HG02840 (cell line): ENCODE measurements at regions not wholly inside any gene's neighbourhood (a gene's known extent, or its start where the extent isn't known, plus 50 kb on each side); places are given as distances from the start of the nearest gene placed in this dataset.

ENCODE experiments used
- ATAC-seq: cut with Tn5 transposase; IDR thresholded peaks from one replicate; pipeline ENCODE4 v1.9.1; 2021; ENCODE audit warnings: mild to moderate bottlenecking, moderate library complexity, moderate number of reproducible peaks; ENCODE audit not compliant: unreplicated experiment, low FRiP score

DNA sequence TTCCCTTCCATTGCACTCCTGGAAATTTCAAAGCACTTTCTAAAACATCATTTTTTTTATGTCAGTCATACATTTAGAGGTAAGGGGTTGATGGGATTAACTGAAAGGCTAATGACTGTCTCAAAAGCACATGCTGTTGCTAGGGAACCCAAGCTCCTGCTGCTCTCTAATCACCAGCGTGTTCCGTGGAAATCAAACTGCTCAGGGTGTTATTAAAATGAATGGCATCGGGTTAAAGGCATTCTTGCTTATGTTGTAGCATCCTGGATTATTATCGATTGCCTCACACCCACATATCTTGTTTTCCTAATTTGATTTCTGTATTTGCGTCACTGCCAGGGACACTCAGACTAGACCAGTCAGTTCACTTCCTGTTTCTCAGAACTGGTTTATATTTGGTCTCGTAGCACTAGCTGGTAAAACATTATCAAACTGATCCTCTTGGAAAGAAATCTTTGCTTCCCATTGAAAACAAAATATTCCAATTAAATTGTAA is 216.5 kb upstream of the MKLN1 start:
- no peak for ATAC-seq

DNA sequence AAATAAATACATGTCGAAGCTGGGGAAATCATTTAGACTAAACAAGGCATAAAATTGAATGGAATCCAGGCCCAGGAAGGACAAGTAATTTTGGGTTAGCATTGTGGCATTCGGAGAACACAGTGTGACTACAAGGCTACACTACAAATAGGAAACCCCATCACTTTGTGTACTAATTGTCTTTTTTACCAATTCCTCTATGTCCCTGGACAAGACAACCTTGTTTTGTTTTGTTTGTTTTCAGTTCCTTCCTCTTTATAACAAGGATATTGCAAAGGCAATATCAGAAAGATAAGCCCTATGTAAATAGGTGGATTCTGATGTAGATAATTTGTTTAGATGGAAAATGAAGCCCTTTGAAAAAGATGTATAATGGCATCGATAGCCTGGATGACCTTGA is 215.9 kb upstream of the MKLN1 start:
- ATAC-seq, result no peak

DNA sequence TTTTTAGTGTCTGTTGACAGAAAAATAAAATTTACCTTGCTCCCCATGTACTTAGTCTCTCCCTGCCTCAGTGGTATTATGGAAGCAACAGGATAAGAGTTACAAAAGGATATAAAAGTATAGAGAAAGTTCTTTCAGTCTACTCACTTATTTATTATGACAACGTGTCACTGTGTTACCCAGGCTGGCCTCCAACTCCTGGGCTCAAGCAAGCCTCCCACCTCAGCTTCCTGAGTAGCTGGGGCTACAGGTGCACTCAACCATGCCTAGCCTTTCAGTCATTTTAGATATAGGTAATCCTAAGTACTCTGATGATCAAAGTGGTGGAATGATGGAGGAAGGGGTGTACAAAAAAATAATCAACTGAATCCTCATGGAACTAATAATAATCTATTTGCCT is 215.2 kb upstream of the MKLN1 start:
- no peak for ATAC-seq

DNA sequence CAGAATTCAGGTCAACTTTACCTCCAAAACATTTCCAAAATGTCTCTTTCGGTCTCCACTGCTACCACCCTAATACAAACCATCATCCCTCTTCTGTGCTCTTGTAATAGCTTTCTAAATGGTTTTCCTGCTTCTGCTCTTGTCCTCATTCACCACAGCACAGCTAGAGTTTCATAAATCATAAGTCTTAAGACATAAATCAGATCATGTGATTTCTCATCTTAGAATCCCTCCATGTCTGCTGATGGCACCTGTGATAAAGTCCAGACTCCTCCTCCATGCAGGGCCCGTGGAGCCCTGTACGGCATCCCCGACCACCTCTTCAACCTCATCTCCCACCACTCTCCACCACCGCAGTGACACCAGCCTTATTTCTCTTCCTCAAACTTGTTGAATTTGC is 212.3 kb upstream of the MKLN1 start:
- no peak for ATAC-seq

DNA sequence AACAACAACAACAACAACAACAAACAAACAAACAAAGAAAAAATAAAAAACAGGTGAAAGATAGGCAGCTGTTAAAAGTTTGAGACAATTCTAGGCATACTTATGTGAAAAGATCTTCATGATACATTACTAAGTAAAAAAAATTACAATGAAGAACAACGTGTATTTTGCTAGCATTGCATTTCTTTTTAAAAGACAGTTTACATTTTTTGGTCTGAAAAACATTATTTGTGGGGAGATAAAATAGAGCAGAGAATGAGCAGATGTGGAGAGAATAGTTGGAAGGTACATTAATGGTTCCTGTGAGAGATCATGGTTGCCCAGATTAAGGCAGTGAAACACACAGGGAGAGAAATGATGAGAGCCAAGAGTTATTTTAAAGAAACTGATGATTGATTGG is 210.2 kb upstream of the MKLN1 start:
- ATAC-seq, result no peak

DNA sequence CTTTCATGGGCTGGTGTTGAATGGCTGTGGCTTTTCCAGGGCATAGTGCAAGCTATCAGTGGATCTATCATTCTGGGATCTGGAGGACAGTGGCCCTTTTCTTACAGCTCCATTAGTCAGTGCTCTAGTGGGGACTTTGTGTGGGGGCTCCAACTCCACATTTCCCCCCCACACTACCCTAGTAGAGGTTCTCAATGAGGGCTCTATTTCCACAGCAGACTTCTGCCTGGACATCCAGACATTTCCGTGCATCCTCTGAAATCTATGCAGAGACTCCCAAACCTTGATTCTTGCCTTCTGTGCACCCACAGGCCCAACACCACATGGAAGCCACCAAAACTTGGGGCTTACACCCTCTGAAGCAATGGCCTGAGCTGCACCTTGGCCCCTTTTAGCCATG is 208.3 kb upstream of the MKLN1 start:
- no peak for ATAC-seq

DNA sequence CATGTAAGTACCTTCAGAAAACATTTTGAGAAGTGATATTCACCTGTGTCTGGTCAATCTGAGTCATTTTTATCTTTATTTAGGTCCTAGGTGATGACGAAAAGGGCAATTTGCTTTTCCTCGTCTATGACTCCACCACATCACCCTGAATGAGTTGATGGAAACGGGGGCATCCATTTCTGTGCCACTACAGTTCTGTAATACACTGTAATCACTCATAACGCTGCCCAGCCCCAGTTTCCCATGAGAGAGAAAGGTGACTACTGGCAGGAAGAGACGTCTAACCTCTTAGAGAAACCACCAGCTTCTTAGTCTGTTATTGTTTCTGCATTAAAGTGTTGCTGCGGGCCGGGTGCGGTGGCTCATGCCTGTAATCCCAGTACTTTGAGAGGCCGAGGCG is 205.3 kb upstream of the MKLN1 start:
- ATAC-seq, result no peak

DNA sequence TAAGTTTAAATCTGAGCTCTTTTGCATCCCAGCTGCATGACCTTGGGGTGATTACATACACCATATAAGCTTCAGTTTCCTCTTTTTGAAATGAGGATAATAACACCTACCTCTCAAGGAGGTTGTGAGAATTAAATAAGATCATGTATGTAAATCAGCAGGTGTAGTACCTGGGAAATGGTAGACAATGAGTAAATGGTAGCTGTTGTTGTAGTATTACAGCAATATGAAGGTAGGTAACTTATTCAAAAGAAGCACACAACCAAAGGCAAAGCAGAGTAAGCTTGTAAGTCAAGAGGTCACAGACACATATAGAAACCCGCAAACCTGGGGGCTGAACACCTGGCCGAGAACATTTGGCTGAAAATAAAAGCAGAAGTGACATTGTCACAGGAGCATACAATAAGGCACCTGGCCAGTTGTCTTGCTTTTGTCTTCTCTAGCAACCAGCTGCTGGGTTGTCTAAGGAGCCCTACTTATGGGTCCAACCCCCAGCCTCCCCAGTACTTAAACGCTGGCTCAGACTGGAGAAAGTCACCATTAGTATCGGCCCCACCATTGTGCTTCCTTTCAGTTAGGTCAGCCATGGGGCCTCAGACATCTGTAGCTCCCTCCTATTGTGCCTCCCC is 203.6 kb upstream of the MKLN1 start:
- ATAC-seq, result peak; percentile 94

DNA sequence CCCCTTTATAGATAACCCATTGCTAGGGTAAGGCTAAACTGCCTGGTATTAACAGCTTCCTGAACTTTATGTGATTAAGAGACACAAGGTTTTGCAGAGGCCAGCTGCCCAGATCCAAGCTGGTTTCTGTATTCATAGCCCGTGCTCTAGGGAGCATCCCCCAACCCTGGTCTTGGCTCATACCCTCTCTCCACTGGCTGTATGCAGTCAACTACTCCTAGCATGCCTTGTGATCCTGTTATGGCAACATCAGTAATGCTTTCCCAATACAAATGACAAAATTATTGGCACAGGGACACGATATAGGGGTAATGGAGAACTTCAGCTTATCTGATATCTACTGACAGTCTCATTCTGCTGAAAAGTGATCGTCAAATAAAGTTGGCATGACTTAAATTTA is 202.8 kb upstream of the MKLN1 start:
- no peak for ATAC-seq

DNA sequence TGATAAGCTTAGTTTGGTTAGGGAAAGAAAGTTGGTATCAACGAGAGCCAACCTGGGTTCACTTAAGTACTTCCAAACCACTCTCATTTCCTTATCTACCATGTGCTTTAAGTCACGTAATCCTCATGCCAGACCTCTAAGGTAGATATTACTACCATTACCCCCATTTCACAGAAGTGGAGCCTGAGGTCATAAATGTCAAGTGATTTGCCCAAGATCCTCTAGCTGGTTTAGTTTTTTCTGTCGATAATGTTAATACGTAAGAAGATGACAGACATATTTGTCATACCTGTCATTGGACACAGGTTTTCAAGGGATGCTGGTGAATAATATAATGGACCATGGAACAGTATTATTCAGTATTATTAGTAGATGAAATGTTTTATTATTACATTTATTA is 197.4 kb upstream of the MKLN1 start:
- ATAC-seq, result no peak

DNA sequence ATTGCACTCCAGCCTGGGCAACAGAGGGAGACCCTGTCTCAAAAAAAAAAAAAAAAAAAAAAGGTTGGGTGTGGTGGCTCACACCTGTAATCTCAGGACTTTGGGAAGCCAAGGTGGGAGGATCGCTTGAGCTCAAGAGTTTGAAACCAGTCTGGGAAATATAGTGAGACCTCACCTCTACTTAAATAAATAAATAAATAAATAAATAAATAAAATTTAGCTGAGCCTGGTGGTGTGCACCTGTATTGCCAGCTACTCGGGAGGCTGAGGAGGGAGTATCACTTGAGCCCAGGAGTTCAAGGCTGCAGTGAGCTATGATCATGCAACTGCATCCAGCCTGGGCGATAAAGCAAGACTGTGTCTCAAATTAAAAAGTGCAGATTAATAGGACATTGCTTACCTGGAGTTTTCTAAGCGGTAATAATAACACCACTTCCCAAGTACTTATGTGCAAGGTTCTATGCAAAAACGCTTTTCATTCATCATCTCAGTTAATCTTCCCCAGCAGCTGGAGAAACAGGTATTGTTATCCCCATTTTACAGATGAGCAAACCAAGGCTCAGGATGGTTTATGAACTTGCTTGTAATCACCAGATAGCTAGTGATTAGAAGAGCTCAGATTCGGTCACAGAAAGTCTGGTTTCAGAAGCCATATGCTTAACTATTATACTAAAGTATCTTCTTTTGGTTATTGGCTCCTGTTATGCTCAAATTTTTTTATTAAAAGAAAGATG is 196.5 kb upstream of the MKLN1 start:
- no peak for ATAC-seq

DNA sequence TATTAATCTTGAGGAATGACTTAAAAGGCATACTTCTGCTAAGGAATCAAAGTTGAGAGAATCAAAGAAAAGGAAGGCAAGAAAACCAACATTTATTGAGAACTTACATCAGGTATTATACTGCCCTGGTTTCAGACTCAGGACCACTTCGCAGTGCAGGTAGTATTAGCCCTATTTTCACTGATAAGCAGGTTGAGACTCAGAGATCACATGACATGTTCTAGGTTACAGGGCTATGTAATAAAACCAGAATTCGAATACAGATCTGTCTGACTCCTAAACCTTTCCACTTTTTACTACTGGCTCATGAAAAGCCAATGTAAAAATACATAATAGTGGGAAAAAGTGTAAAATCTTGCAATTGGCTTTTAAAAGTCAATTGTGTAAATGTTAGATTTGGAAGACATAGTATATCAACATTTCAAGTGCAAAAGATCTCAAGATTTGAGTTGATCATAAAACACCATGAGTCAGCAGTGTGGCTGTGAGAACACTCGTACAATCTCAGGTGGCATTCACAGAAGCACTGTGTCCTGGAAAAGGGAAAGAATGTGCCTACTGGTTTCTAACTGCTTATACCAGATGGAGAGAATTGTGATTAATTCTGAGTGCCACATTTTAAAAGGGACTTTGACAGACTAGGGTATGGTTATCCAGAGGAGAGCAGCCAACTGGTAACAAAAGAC is 195.8 kb upstream of the MKLN1 start:
- ATAC-seq, result no peak

DNA sequence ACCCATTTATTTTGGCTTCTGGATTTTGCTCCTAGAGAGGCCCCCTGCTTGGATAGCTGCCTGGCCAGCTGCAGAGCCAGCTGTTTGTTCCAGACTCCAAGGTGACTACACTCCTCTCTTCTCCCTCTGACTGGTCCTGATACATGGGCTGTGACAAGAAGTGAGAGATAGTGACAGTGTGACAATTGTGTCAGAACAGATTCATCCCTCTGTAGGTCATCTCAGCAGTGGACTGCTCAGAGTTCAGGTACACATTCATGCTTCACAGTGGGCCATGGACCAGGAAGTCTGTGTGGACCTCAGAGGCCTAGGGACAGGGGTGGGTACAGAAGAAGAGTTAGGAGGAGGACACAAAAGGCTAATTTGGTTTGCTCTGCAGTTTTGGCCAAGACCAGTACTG is 188.2 kb upstream of the MKLN1 start:
- no peak for ATAC-seq

DNA sequence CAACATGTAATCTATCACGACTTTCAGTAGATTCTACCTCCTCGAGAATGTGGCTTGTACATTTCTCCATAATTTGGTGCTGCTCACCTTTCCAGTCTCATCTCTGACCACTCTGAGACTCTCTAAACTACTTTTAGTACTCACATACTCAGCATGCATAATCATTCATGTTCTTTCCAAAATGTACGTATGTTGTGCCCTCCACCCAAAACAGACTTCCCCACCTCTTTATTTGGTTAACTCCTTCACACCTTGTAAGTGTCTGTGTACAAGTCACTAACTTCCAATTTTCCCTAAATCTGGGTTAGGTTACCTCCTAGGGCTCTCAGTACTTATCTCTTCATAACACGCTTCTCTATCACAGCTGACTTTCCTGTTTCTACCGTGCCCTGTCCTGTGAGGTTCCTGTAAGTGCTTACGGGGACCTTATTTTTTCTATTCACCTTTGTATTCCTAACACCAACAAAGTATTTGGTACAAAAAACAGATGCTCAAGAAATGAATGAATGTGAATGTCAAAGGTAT is 186.2 kb upstream of the MKLN1 start:
- no peak for ATAC-seq

DNA sequence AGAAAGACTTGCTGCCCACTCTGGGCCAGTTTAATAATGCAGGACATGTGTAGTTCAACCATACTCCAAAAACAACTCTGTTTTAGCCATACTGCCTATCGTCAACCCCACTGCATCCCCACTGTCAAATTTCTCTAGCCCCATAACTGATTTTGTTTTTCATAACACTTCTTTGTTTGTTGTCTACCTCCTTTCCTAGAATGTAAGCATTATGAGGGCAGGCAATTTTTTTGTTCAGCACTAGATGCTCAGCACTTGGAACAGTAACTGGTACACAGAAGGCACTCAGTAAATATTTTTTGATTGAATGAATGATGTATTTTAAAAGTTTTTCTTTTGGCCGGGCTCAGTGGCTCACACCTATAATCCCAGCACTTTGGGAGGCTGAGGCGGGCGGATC is 183.8 kb upstream of the MKLN1 start:
- no peak for ATAC-seq

DNA sequence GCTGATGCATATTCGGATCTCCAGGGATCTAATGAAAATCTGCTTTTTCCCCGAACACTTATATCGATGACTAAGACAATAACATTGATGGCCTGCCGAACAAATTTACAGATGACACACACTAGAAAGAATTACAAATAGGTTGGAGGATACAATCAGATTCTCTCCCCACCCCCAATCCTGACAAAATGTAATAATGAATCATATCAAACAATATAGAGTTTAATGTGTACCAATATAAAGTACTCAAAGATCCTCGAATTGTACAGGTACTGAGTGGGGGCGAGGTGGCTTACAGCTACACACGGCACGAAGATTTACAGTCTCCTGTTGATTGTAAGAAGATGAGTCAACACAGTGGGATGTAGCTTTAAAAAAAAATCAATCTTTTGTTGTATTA is 182.7 kb upstream of the MKLN1 start:
- no peak for ATAC-seq

DNA sequence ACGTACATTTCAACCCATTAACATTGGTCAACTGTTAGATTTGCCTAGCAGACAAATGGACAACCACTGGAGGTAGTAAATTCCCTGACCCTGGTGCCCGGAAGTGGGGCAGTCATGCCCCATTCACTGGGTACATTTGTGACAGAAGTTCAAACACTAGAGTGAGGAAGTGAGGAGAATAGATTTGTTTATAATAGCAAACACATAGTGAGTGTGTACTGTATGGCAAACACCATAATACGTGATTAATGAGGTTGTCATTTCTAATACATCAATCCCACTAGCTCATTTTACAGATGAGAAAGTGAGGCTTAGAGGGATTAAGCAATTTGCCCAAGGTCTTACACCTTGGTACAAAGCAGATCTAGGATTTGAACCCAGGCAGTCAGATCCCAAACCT is 181.9 kb upstream of the MKLN1 start:
- ATAC-seq, result no peak

DNA sequence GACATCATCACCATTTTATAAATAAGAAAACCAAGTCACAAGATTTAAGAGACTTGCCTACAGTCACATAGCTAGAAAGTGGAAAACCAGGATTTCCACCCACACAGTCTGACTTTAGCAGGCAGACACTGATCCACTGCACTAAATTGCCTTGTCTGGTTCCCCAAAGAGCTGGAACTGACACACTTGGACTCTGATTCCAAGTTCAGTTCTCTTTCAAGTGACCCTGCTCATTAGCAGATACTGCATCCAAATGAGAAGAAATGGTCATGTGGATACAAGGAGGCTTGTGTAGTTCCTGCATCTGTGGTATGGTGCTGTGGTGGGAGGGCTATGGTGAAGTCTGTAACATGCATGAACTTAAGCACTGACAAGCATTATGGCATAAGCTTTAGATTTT is 180.1 kb upstream of the MKLN1 start:
- no peak for ATAC-seq

DNA sequence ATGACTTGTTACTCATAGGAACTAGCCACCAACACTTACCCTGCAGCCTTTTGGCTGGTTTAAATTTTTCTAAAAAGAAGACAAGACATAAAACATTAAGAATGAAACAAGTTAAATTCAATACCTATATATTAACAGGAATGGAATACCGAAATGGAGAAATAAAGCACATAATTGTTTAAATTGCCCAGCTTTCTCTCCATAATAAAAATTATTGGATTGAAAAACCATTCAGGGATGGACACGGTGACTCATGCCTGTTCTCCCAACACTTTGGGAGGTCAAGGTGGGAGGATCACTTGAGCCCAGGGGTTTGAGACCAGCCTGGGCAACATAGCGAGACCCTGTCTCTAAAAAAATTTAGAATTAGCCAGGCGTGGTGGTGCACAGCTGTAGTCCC is 179.4 kb upstream of the MKLN1 start:
- no peak for ATAC-seq

DNA sequence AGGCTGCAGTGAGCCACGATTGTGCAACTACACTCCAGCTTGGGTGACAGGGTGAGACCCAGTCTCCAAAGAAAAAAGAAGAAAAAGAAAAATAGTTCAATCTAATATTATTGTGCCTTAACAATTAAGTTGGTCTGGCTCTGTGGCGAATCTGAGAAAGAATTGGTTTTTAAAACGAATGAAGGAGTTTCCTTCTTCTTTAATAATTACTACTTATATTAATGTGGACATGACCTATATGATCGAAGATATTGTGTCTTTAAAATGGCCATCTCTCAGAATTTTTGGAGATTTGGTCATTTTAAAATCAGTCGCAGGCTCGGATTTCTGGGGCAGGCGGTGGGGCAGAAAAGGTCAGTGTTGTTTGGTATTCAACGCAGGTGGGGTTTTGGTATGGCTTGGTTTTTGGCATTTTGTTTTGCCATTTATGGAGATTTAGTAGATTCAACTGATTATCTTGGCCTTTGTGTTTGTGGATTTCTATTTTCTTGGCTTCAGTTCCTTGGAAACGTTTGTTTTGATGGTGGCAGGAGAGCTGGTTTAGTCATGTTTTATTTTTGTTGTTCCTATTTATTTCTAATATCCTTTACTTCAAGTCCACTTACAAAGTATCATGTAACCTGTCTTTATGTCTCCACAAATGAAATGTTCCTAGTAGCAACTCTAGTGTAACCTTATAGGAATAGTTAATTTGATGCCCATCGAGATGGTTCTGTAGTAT is 178.8 kb upstream of the MKLN1 start:
- no peak for ATAC-seq

DNA sequence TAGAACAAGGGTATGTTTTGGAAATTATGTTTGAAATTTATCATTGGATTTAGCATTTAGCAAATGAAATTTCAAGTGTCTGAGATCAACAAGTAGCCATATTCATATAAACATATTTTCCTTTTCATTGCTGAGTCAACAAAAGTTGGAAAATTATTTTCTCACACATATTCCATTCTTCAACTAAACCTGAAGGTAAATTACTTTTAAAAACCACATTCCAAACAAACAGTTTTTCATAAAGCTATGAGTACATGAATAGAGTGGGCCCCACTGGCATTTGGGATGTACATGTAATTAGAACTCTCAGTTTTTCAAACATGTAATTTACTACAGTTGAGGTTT is 178.3 kb upstream of the MKLN1 start:
- no peak for ATAC-seq
